ENCODE measurements at regions not wholly inside any gene's neighbourhood (a gene's known extent, or its start where the extent isn't known, plus 50 kb on each side); places are given as distances from the start of the nearest gene placed in this dataset.

- no peak for DNase-seq (ENCODE audit: low spot score)
- H3K27me3 ChIP-seq (ENCODE audit: insufficient read depth, poor library complexity, severe bottlenecking): no peaks in the 10 kb centered on the region
- H3K4me3 ChIP-seq (ENCODE audit: severe bottlenecking): no peak overlapping the region
- no peaks in the 10 kb centered on the region for H3K36me3 ChIP-seq (ENCODE audit: low read depth)
- TF ChIP-seq CTCF (IDR thresholded peaks at IDR 0.05; ENCODE audit: poor library complexity, severe bottlenecking): no peak
- H3K27ac ChIP-seq (ENCODE audit: poor library complexity, severe bottlenecking): no peak overlapping the region
- no peaks in the 10 kb centered on the region for H3K4me1 ChIP-seq (ENCODE audit: insufficient read depth, poor library complexity, severe bottlenecking)
- no peak for ATAC-seq (ENCODE audit: low read depth)
- H3K9me3 ChIP-seq (ENCODE audit: severe bottlenecking): peaks cover under 1% of the 10 kb centered on the region
These were observed 187.8 kb upstream of the PTBP2 start for GRCh38 chr1:96533820-96534219.

GRCh38 chr1:96536581-96536980 is 185.0 kb upstream of the PTBP2 start:
- no peaks in the 10 kb centered on the region for H3K27me3 ChIP-seq (ENCODE audit: insufficient read depth, poor library complexity, severe bottlenecking)
- no peak for DNase-seq (ENCODE audit: low spot score)
- TF ChIP-seq CTCF (IDR thresholded peaks at IDR 0.05; ENCODE audit: poor library complexity, severe bottlenecking): no peak
- no peak overlapping the region for H3K4me3 ChIP-seq (ENCODE audit: severe bottlenecking)
- H3K9me3 ChIP-seq (ENCODE audit: severe bottlenecking): no peaks in the 10 kb centered on the region
- no peaks in the 10 kb centered on the region for H3K36me3 ChIP-seq (ENCODE audit: low read depth)
- ATAC-seq (ENCODE audit: low read depth): no peak
- H3K4me1 ChIP-seq (ENCODE audit: insufficient read depth, poor library complexity, severe bottlenecking): no peaks in the 10 kb centered on the region
- H3K27ac ChIP-seq (ENCODE audit: poor library complexity, severe bottlenecking): no peak overlapping the region

GRCh38 chr1:96538111-96538641 is 183.4 kb upstream of the PTBP2 start:
- no peak overlapping the region for H3K27ac ChIP-seq (ENCODE audit: poor library complexity, severe bottlenecking)
- no peak for TF ChIP-seq CTCF (IDR thresholded peaks at IDR 0.05; ENCODE audit: poor library complexity, severe bottlenecking)
- DNase-seq (ENCODE audit: low spot score) (no peak), ATAC-seq (ENCODE audit: low read depth) (no peak)
- H3K27me3 ChIP-seq (ENCODE audit: insufficient read depth, poor library complexity, severe bottlenecking): no peaks in the 10 kb centered on the region
- H3K4me1 ChIP-seq (ENCODE audit: insufficient read depth, poor library complexity, severe bottlenecking): no peaks in the 10 kb centered on the region
- no peaks in the 10 kb centered on the region for H3K9me3 ChIP-seq (ENCODE audit: severe bottlenecking)
- H3K4me3 ChIP-seq (ENCODE audit: severe bottlenecking): no peak overlapping the region
- no peaks in the 10 kb centered on the region for H3K36me3 ChIP-seq (ENCODE audit: low read depth)

- H3K9me3 ChIP-seq (ENCODE audit: severe bottlenecking): no peaks in the 10 kb centered on the region
- ATAC-seq (ENCODE audit: low read depth) (no peak), DNase-seq (ENCODE audit: low spot score) (no peak)
- no peak for TF ChIP-seq CTCF (IDR thresholded peaks at IDR 0.05; ENCODE audit: poor library complexity, severe bottlenecking)
- H3K4me1 ChIP-seq (ENCODE audit: insufficient read depth, poor library complexity, severe bottlenecking): no peaks in the 10 kb centered on the region
- no peaks in the 10 kb centered on the region for H3K36me3 ChIP-seq (ENCODE audit: low read depth)
- H3K4me3 ChIP-seq (ENCODE audit: severe bottlenecking): no peak overlapping the region
- H3K27ac ChIP-seq (ENCODE audit: poor library complexity, severe bottlenecking): no peak overlapping the region
- no peaks in the 10 kb centered on the region for H3K27me3 ChIP-seq (ENCODE audit: insufficient read depth, poor library complexity, severe bottlenecking)
These were observed 182.7 kb upstream of the PTBP2 start for GRCh38 chr1:96538883-96539282.

GRCh38 chr1:96541491-96541890 is 180.1 kb upstream of the PTBP2 start:
- Histone ChIP-seq H3K27me3 (ENCODE audit: insufficient read depth, poor library complexity, severe bottlenecking) (no peaks in the 10 kb centered on the region), H3K4me3 (ENCODE audit: severe bottlenecking) (no peak overlapping the region), H3K36me3 (ENCODE audit: low read depth) (no peaks in the 10 kb centered on the region), H3K9me3 (ENCODE audit: severe bottlenecking) (no peaks in the 10 kb centered on the region), H3K4me1 (ENCODE audit: insufficient read depth, poor library complexity, severe bottlenecking) (no peaks in the 10 kb centered on the region), H3K27ac (ENCODE audit: poor library complexity, severe bottlenecking) (no peak overlapping the region)
- DNase-seq (ENCODE audit: low spot score) (no peak), ATAC-seq (ENCODE audit: low read depth) (no peak)
- TF ChIP-seq CTCF (IDR thresholded peaks at IDR 0.05; ENCODE audit: poor library complexity, severe bottlenecking): no peak
